Mesothelial cell of epicardium (in vitro differentiated cells): ENCODE measurements at regions not wholly inside any gene's neighbourhood (a gene's known extent, or its start where the extent isn't known, plus 50 kb on each side); places are given as distances from the start of the nearest gene placed in this dataset.
"Not testable (repeated sequence)": the region's sequence is repeated elsewhere in the genome, so short reads cannot be mapped to it uniquely, and the experiment has no call there.

ENCODE experiments used
- DNase-seq, 2 experiments: peaks; one replicate each; pipeline ENCODE4 v3.0.0; 2021; ENCODE audit warnings: low spot score in 2 of 2; ENCODE audit not compliant: unreplicated experiment in 2 of 2
- H3K27ac Mint-ChIP-seq: 2 replicates; pipeline ENCODE4 v1.8.0; 2021; ENCODE audit warnings: mixed read lengths
- H3K27me3 Mint-ChIP-seq: 2 replicates; pipeline ENCODE4 v1.8.0; 2021; ENCODE audit warnings: low read depth, mixed read lengths
- H3K36me3 Mint-ChIP-seq: 2 replicates; pipeline ENCODE4 v1.8.0; 2021; ENCODE audit warnings: mixed read lengths
- H3K4me1 Mint-ChIP-seq: 2 replicates; pipeline ENCODE4 v1.8.0; 2021; ENCODE audit warnings: mixed read lengths
- H3K4me3 Mint-ChIP-seq: 2 replicates; pipeline ENCODE4 v1.8.0; 2021; ENCODE audit warnings: mild to moderate bottlenecking, moderate library complexity, mixed read lengths
- H3K9me3 Mint-ChIP-seq: 2 replicates; pipeline ENCODE4 v1.8.0; 2021; ENCODE audit warnings: mixed read lengths
- CTCF ChIP-seq: fragments of 200-600 bp; sonication (generic); IDR thresholded peaks from one replicate; pipeline ENCODE4 v1.5.0; 2021; ENCODE audit warnings: antibody characterized with exemption; ENCODE audit not compliant: unreplicated experiment

GRCh38 chr9:117938086-117938485 is 233.9 kb downstream of the TLR4 start:
- DNase-seq: no peak
- H3K4me3 Mint-ChIP-seq: no peak overlapping the region
- H3K4me1 Mint-ChIP-seq: no peaks in the 10 kb centered on the region
- H3K36me3 Mint-ChIP-seq: no peaks in the 10 kb centered on the region
- H3K27me3 Mint-ChIP-seq: no peaks in the 10 kb centered on the region
- TF ChIP-seq CTCF: no peak
- H3K9me3 Mint-ChIP-seq: no peaks in the 10 kb centered on the region
- no peak overlapping the region for H3K27ac Mint-ChIP-seq

- Mint-ChIP-seq H3K36me3 (no peaks in the 10 kb centered on the region), H3K4me3 (no peak overlapping the region), H3K4me1 (no peaks in the 10 kb centered on the region), H3K9me3 (no peaks in the 10 kb centered on the region), H3K27ac (no peak overlapping the region), H3K27me3 (no peaks in the 10 kb centered on the region)
- TF ChIP-seq CTCF: no peak
- DNase-seq: no peak
Observed at GRCh38 chr9:117938896-117939295, 234.7 kb downstream of the TLR4 start.

- DNase-seq, H3K27me3 Mint-ChIP-seq, H3K36me3 Mint-ChIP-seq, H3K27ac Mint-ChIP-seq, H3K9me3 Mint-ChIP-seq, H3K4me3 Mint-ChIP-seq, H3K4me1 Mint-ChIP-seq: not testable (repeated sequence)
Observed at GRCh38 chr9:117944750-117945149, 240.5 kb downstream of the TLR4 start.

GRCh38 chr9:117945286-117945685 is 241.1 kb downstream of the TLR4 start:
- Mint-ChIP-seq H3K27me3 (no peaks in the 10 kb centered on the region), H3K4me1 (no peaks in the 10 kb centered on the region), H3K4me3 (no peak overlapping the region), H3K36me3 (no peaks in the 10 kb centered on the region), H3K27ac (no peak overlapping the region), H3K9me3 (no peaks in the 10 kb centered on the region)
- no peak for TF ChIP-seq CTCF
- DNase-seq: no peak

GRCh38 chr9:117951127-117951526 is 246.9 kb downstream of the TLR4 start:
- no peak for DNase-seq
- Mint-ChIP-seq H3K4me1 (no peaks in the 10 kb centered on the region), H3K9me3 (no peaks in the 10 kb centered on the region), H3K27ac (no peak overlapping the region), H3K4me3 (no peak overlapping the region), H3K36me3 (no peaks in the 10 kb centered on the region), H3K27me3 (no peaks in the 10 kb centered on the region)
- TF ChIP-seq CTCF: no peak

- Mint-ChIP-seq H3K4me3 (no peak overlapping the region), H3K4me1 (no peaks in the 10 kb centered on the region), H3K27me3 (no peaks in the 10 kb centered on the region), H3K27ac (no peak overlapping the region), H3K9me3 (no peaks in the 10 kb centered on the region), H3K36me3 (no peaks in the 10 kb centered on the region)
- DNase-seq: no peak
- no peak for TF ChIP-seq CTCF
Observed at GRCh38 chr9:117952581-117952980, 248.4 kb downstream of the TLR4 start.
